SJSA1 (cell line): ENCODE measurements at regions not wholly inside any gene's neighbourhood (a gene's known extent, or its start where the extent isn't known, plus 50 kb on each side); places are given as distances from the start of the nearest gene placed in this dataset.

Source experiments
- DNase-seq, 2 experiments: peaks; one replicate each; pipeline ENCODE4 v3.0.0-alpha.2; 2015 to 2020; ENCODE audit warnings: low spot score in 2 of 2, low read depth in 1 of 2
- H3K27ac ChIP-seq: fragments of 250-450 bp; sonication (Bioruptor Pico); 2 replicates; pipeline ENCODE4 v1.5.1; 2020; ENCODE audit warnings: mild to moderate bottlenecking, moderate library complexity
- H3K27me3 ChIP-seq: fragments of 250-450 bp; sonication (Bioruptor Pico); replicated peaks from 2 replicates; pipeline ENCODE4 v1.5.1; 2020; ENCODE audit warnings: mild to moderate bottlenecking, moderate library complexity
- H3K36me3 ChIP-seq: fragments of 250-450 bp; sonication (Bioruptor Pico); 2 replicates; pipeline ENCODE4 v1.5.1; 2020; ENCODE audit warnings: mild to moderate bottlenecking
- H3K4me1 ChIP-seq: fragments of 250-450 bp; sonication (Bioruptor Pico); replicated peaks from 2 replicates; pipeline ENCODE4 v1.6.1; 2021; ENCODE audit warnings: mild to moderate bottlenecking
- H3K4me3 ChIP-seq: fragments of 250-450 bp; sonication (Bioruptor Pico); 2 replicates; pipeline ENCODE4 v1.5.1; 2020; ENCODE audit warnings: mild to moderate bottlenecking
- H3K9me3 ChIP-seq: fragments of 250-450 bp; sonication (Bioruptor Pico); replicated peaks from 2 replicates; pipeline ENCODE4 v1.5.1; 2020; ENCODE audit warnings: mild to moderate bottlenecking

- Histone ChIP-seq H3K36me3 (no peaks in the 10 kb centered on the region), H3K27me3 (no peaks in the 10 kb centered on the region), H3K9me3 (no peaks in the 10 kb centered on the region), H3K4me3 (no peak overlapping the region), H3K27ac (no peak overlapping the region), H3K4me1 (no peaks in the 10 kb centered on the region)
- DNase-seq, result no peak
Measured at GRCh38 chr2:186273953-186274352, 212.1 kb upstream of the ZC3H15 start.

- H3K27ac ChIP-seq, result no peak overlapping the region
- H3K9me3 ChIP-seq, result no peaks in the 10 kb centered on the region
- no peaks in the 10 kb centered on the region for H3K4me1 ChIP-seq
- no peaks in the 10 kb centered on the region for H3K27me3 ChIP-seq
- no peak overlapping the region for H3K4me3 ChIP-seq
- peak in 1 of 2 experiments; percentile 6 for DNase-seq
- no peaks in the 10 kb centered on the region for H3K36me3 ChIP-seq
Measured at GRCh38 chr2:186274936-186275575, 211.0 kb upstream of the ZC3H15 start.

- no peaks in the 10 kb centered on the region for H3K9me3 ChIP-seq
- H3K4me1 ChIP-seq, result no peaks in the 10 kb centered on the region
- DNase-seq, result no peak
- no peaks in the 10 kb centered on the region for H3K27me3 ChIP-seq
- no peak overlapping the region for H3K4me3 ChIP-seq
- no peaks in the 10 kb centered on the region for H3K36me3 ChIP-seq
- H3K27ac ChIP-seq, result no peak overlapping the region
Measured at GRCh38 chr2:186276909-186277308, 209.2 kb upstream of the ZC3H15 start.

- Histone ChIP-seq H3K9me3 (no peaks in the 10 kb centered on the region), H3K36me3 (no peaks in the 10 kb centered on the region), H3K27me3 (no peaks in the 10 kb centered on the region; the same call in 1 of the 2 replicates), H3K4me3 (no peak overlapping the region), H3K4me1 (no peaks in the 10 kb centered on the region), H3K27ac (no peak overlapping the region)
- no peak for DNase-seq
Measured at GRCh38 chr2:186281726-186282125, 204.3 kb upstream of the ZC3H15 start.

- Histone ChIP-seq H3K4me1 (no peaks in the 10 kb centered on the region), H3K36me3 (no peaks in the 10 kb centered on the region), H3K9me3 (no peaks in the 10 kb centered on the region), H3K27me3 (no peaks in the 10 kb centered on the region), H3K27ac (no peak overlapping the region), H3K4me3 (no peak overlapping the region)
- no peak for DNase-seq
Measured at GRCh38 chr2:186294248-186294888, 191.7 kb upstream of the ZC3H15 start.

- Histone ChIP-seq H3K4me1 (no peaks in the 10 kb centered on the region), H3K27me3 (no peaks in the 10 kb centered on the region), H3K36me3 (no peaks in the 10 kb centered on the region), H3K9me3 (no peaks in the 10 kb centered on the region), H3K4me3 (no peak overlapping the region), H3K27ac (no peak overlapping the region)
- no peak for DNase-seq
Measured at GRCh38 chr2:186299610-186300009, 186.4 kb upstream of the ZC3H15 start.

GRCh38 chr2:186302263-186302662 lies 183.8 kb upstream of the ZC3H15 start:
- H3K4me1 ChIP-seq, result no peaks in the 10 kb centered on the region
- H3K9me3 ChIP-seq, result no peaks in the 10 kb centered on the region
- no peak overlapping the region for H3K27ac ChIP-seq
- no peak overlapping the region for H3K4me3 ChIP-seq
- H3K36me3 ChIP-seq, result no peaks in the 10 kb centered on the region
- no peak for DNase-seq
- no peaks in the 10 kb centered on the region for H3K27me3 ChIP-seq

GRCh38 chr2:186303091-186303490 lies 183.0 kb upstream of the ZC3H15 start:
- no peaks in the 10 kb centered on the region for H3K9me3 ChIP-seq
- H3K4me3 ChIP-seq, result no peak overlapping the region
- H3K27me3 ChIP-seq, result no peaks in the 10 kb centered on the region
- H3K27ac ChIP-seq, result no peak overlapping the region
- DNase-seq, result no peak
- H3K36me3 ChIP-seq, result no peaks in the 10 kb centered on the region
- no peaks in the 10 kb centered on the region for H3K4me1 ChIP-seq

- Histone ChIP-seq H3K27ac (no peak overlapping the region), H3K4me1 (no peaks in the 10 kb centered on the region), H3K9me3 (no peaks in the 10 kb centered on the region), H3K27me3 (no peaks in the 10 kb centered on the region), H3K4me3 (no peak overlapping the region), H3K36me3 (no peaks in the 10 kb centered on the region)
- DNase-seq, result no peak
Measured at GRCh38 chr2:186304064-186304463, 182.0 kb upstream of the ZC3H15 start.

- no peak overlapping the region for H3K27ac ChIP-seq
- no peaks in the 10 kb centered on the region for H3K36me3 ChIP-seq
- H3K9me3 ChIP-seq, result no peaks in the 10 kb centered on the region
- no peaks in the 10 kb centered on the region for H3K4me1 ChIP-seq
- no peak overlapping the region for H3K4me3 ChIP-seq
- no peak for DNase-seq
- no peaks in the 10 kb centered on the region for H3K27me3 ChIP-seq
Measured at GRCh38 chr2:186306754-186307153, 179.3 kb upstream of the ZC3H15 start.

- no peak for DNase-seq
- H3K9me3 ChIP-seq, result no peaks in the 10 kb centered on the region
- H3K27ac ChIP-seq, result no peak overlapping the region
- no peak overlapping the region for H3K4me3 ChIP-seq
- H3K27me3 ChIP-seq, result no peaks in the 10 kb centered on the region
- H3K4me1 ChIP-seq, result no peaks in the 10 kb centered on the region
- H3K36me3 ChIP-seq, result no peaks in the 10 kb centered on the region
Measured at GRCh38 chr2:186307871-186308270, 178.2 kb upstream of the ZC3H15 start.

GRCh38 chr2:186308347-186308746 lies 177.7 kb upstream of the ZC3H15 start:
- Histone ChIP-seq H3K27ac (no peak overlapping the region), H3K9me3 (no peaks in the 10 kb centered on the region), H3K4me1 (no peaks in the 10 kb centered on the region), H3K27me3 (no peaks in the 10 kb centered on the region), H3K4me3 (no peak overlapping the region), H3K36me3 (no peaks in the 10 kb centered on the region)
- no peak for DNase-seq

- H3K4me3 ChIP-seq, result no peak overlapping the region
- H3K27me3 ChIP-seq, result no peaks in the 10 kb centered on the region
- no peaks in the 10 kb centered on the region for H3K4me1 ChIP-seq
- H3K36me3 ChIP-seq, result no peaks in the 10 kb centered on the region
- no peak overlapping the region for H3K27ac ChIP-seq
- no peaks in the 10 kb centered on the region for H3K9me3 ChIP-seq
- DNase-seq, result no peak
Measured at GRCh38 chr2:186309901-186310300, 176.2 kb upstream of the ZC3H15 start.

GRCh38 chr2:186319105-186319504 lies 167.0 kb upstream of the ZC3H15 start:
- no peaks in the 10 kb centered on the region for H3K36me3 ChIP-seq
- peaks cover 3% of the 10 kb centered on the region; the same call in 1 of the 2 replicates for H3K9me3 ChIP-seq
- no peak overlapping the region for H3K4me3 ChIP-seq
- H3K27ac ChIP-seq, result no peak overlapping the region
- no peaks in the 10 kb centered on the region for H3K4me1 ChIP-seq
- no peaks in the 10 kb centered on the region for H3K27me3 ChIP-seq
- no peak for DNase-seq
